H1 (cell line): ENCODE measurements at regions not wholly inside any gene's neighbourhood (a gene's known extent, or its start where the extent isn't known, plus 50 kb on each side); places are given as distances from the start of the nearest gene placed in this dataset.

Experiments
- CTCF ChIA-PET: fragments of 300-600 bp; sonication (Branson Sonifier 250); formaldehyde crosslinking; loops from one replicate; lab custom pipeline; 2021; ENCODE audit not compliant: partially characterized antibody; lab: Charles Lee
- POLR2A ChIA-PET: fragments of 300-600 bp; sonication (Branson Sonifier 250); formaldehyde crosslinking; loops from one replicate; lab custom pipeline; 2021; ENCODE audit warnings: inconsistent platforms; ENCODE audit not compliant: partially characterized antibody; lab: Charles Lee
- DNase-seq, 2 experiments: peaks; one replicate each; pipeline versions ENCODE4 v3.0.0 to v3.0.0-alpha.2; 2010 to 2022; ENCODE audit warnings: low spot score in 2 of 2, low read depth in 1 of 2, mixed read lengths in 1 of 2
- FAIRE-seq: peaks from 2 replicates; lab custom pipeline; 2011; peaks lifted over from hg19 to GRCh38; lab: Jason Lieb, UNC
- H2AFZ ChIP-seq: 2 replicates; pipeline ENCODE4 v1.8.1; 2012; ENCODE audit warnings: low read length, inconsistent platforms
- H2AK5ac ChIP-seq: 2 replicates; pipeline ENCODE4 v1.6.1; 2013; ENCODE audit warnings: low read depth, low read length
- H2BK120ac ChIP-seq: replicated peaks from 2 replicates; pipeline ENCODE3; 2013; ENCODE audit warnings: low read depth, low read length, inconsistent platforms
- H2BK12ac ChIP-seq: 2 replicates; pipeline ENCODE4 v1.6.1; 2013; ENCODE audit warnings: low read depth, low read length
- H2BK15ac ChIP-seq: 2 replicates; pipeline ENCODE4 v1.6.1; 2013; ENCODE audit warnings: low read length
- H2BK20ac ChIP-seq: 2 replicates; pipeline ENCODE4 v1.6.1; 2013; ENCODE audit warnings: low read length
- H2BK5ac ChIP-seq: 2 replicates; pipeline ENCODE4 v1.6.1; 2013; ENCODE audit warnings: low read depth, low read length
- H3K14ac ChIP-seq: 2 replicates; pipeline ENCODE4 v1.6.1; 2013; ENCODE audit warnings: inconsistent platforms; ENCODE audit not compliant: insufficient read length
- H3K18ac ChIP-seq: 2 replicates; pipeline ENCODE4 v1.6.1; 2013; ENCODE audit warnings: low read length; ENCODE audit errors: extremely low read depth
- H3K23ac ChIP-seq: 2 replicates; pipeline ENCODE4 v1.6.1; 2013; ENCODE audit warnings: inconsistent platforms; ENCODE audit not compliant: insufficient read length
- H3K23me2 ChIP-seq: 2 replicates; pipeline ENCODE4 v1.6.1; 2013; ENCODE audit warnings: low read depth, low read length
- H3K27ac ChIP-seq: 2 replicates; pipeline ENCODE4 v1.6.1; 2011; ENCODE audit warnings: low read depth, low read length, inconsistent platforms
- H3K27me3 ChIP-seq, 4 experiments: replicated peaks in 1 of 4; 1 replicate in 1 of 4; 2 replicates in 3 of 4; pipeline versions ENCODE4 v1.6.1 to v1.8.1; 2011 to 2013; ENCODE audit warnings: low read length in 3 of 4, mild to moderate bottlenecking in 3 of 4, inconsistent platforms in 2 of 4, mixed read lengths in 2 of 4, moderate library complexity in 1 of 4; ENCODE audit not compliant: control insufficient read depth in 3 of 4, insufficient read depth in 3 of 4; ENCODE audit errors: extremely low read depth in 1 of 4
- H3K36me3 ChIP-seq, 4 experiments: 2 replicates each; pipeline versions ENCODE4 v1.6.1 to v1.8.1; 2011 to 2013; ENCODE audit warnings: mild to moderate bottlenecking in 4 of 4, low read length in 3 of 4, moderate library complexity in 2 of 4, control low read depth in 1 of 4, inconsistent platforms in 1 of 4; ENCODE audit not compliant: insufficient read depth in 4 of 4, control insufficient read depth in 2 of 4
- H3K4ac ChIP-seq: replicated peaks from 2 replicates; pipeline ENCODE3; 2013; ENCODE audit warnings: low read length, low read depth, mixed read lengths, inconsistent platforms; ENCODE audit not compliant: insufficient read length
- H3K4me1 ChIP-seq, 4 experiments: replicated peaks in 1 of 4; 1 replicate in 1 of 4; 2 replicates in 3 of 4; pipeline versions ENCODE4 v1.6.1 to v1.8.1; 2011 to 2013; ENCODE audit warnings: low read length in 3 of 4, inconsistent platforms in 2 of 4, mixed read lengths in 1 of 4; ENCODE audit not compliant: insufficient read depth in 4 of 4, control insufficient read depth in 3 of 4
- H3K4me2 ChIP-seq, 2 experiments: 2 replicates each; pipeline versions ENCODE4 v1.6.1 to v1.8.1; 2011 to 2013; ENCODE audit warnings: low read depth in 2 of 2, low read length in 2 of 2, control low read depth in 1 of 2, inconsistent platforms in 1 of 2, mild to moderate bottlenecking in 1 of 2; ENCODE audit not compliant: insufficient read depth in 1 of 2
- H3K4me3 ChIP-seq, 4 experiments: fragments of 200-600, 300-600 bp in 1 of 4; sonication (generic), shearing (Covaris generic), sonication (Bioruptor Twin) in 1 of 4; 2 replicates each; pipeline versions ENCODE4 v1.5.1 to v1.8.1; 2011 to 2016; ENCODE audit warnings: low read length in 4 of 4, low read depth in 3 of 4, control low read depth in 2 of 4, inconsistent platforms in 2 of 4, mild to moderate bottlenecking in 2 of 4, mixed read lengths in 1 of 4, moderate library complexity in 1 of 4; ENCODE audit not compliant: insufficient read depth in 2 of 4; ENCODE audit errors: extremely low read depth in 1 of 4
- H3K56ac ChIP-seq: replicated peaks from 2 replicates; pipeline ENCODE3; 2013; ENCODE audit warnings: low read depth, mild to moderate bottlenecking, mixed read lengths, low read length, inconsistent platforms; ENCODE audit not compliant: insufficient read length
- H3K79me1 ChIP-seq: 2 replicates; pipeline ENCODE4 v1.6.1; 2013; ENCODE audit warnings: low read depth, low read length, control low read depth
- H3K79me2 ChIP-seq, 2 experiments: 2 replicates each; pipeline versions ENCODE4 v1.6.1 to v1.8.1; 2012 to 2013; ENCODE audit warnings: low read length in 2 of 2, mild to moderate bottlenecking in 2 of 2, inconsistent platforms in 1 of 2; ENCODE audit not compliant: insufficient read depth in 2 of 2, control insufficient read depth in 1 of 2
- H3K9ac ChIP-seq, 4 experiments: replicated peaks in 1 of 4; 1 replicate in 1 of 4; 2 replicates in 3 of 4; pipeline versions ENCODE4 v1.6.1 to v1.8.1; 2011 to 2013; ENCODE audit warnings: low read depth in 3 of 4, low read length in 3 of 4, control low read depth in 2 of 4, mild to moderate bottlenecking in 2 of 4, moderate library complexity in 2 of 4, inconsistent platforms in 1 of 4; ENCODE audit errors: extremely low read depth in 1 of 4
- H3K9me3 ChIP-seq, 2 experiments: 2 replicates each; pipeline versions ENCODE4 v1.6.1 to v1.8.1; 2012 to 2013; ENCODE audit warnings: mild to moderate bottlenecking in 2 of 2, moderate library complexity in 2 of 2, control low read depth in 1 of 2, inconsistent platforms in 1 of 2, low read depth in 1 of 2, low read length in 1 of 2, mixed read lengths in 1 of 2; ENCODE audit not compliant: insufficient read depth in 2 of 2
- H4K20me1 ChIP-seq, 2 experiments: replicated peaks in 1 of 2; 2 replicates each; pipeline versions ENCODE3 to v1.8.1; 2011 to 2013; ENCODE audit warnings: inconsistent platforms in 2 of 2, low read length in 2 of 2, mild to moderate bottlenecking in 1 of 2; ENCODE audit not compliant: insufficient read depth in 2 of 2, control insufficient read depth in 1 of 2
- H4K5ac ChIP-seq: 2 replicates; pipeline ENCODE4 v1.6.1; 2013; ENCODE audit warnings: low read length, low read depth, mixed read lengths, inconsistent platforms; ENCODE audit not compliant: insufficient read length
- H4K8ac ChIP-seq: 2 replicates; pipeline ENCODE4 v1.8.0; 2013; ENCODE audit warnings: mild to moderate bottlenecking, moderate library complexity, low read length, inconsistent platforms; ENCODE audit not compliant: insufficient read depth; ENCODE audit errors: extremely low read depth
- H4K91ac ChIP-seq: replicated peaks from 2 replicates; pipeline ENCODE3; 2013; ENCODE audit warnings: low read length, mixed read lengths, inconsistent platforms; ENCODE audit not compliant: insufficient read length
- BACH1 ChIP-seq: IDR thresholded peaks from 2 replicates; pipeline ENCODE4 v1.6.1; 2012; ENCODE audit warnings: low read length, improper control_type of control experiment
- JUND ChIP-seq: IDR thresholded peaks from 2 replicates; pipeline ENCODE4 v1.6.1; 2011; ENCODE audit warnings: mild to moderate bottlenecking, improper control_type of control experiment, low read length
- KDM5A ChIP-seq: fragments of 200-600 bp; IDR thresholded peaks from 2 replicates; pipeline ENCODE4 v1.7.1; 2012; ENCODE audit warnings: mild to moderate bottlenecking, low read length, inconsistent platforms, mixed read lengths
- NRF1 ChIP-seq: IDR thresholded peaks from 2 replicates; pipeline ENCODE4 v1.6.1; 2011; ENCODE audit warnings: mild to moderate bottlenecking, low read depth, low read length, improper control_type of control experiment
- POU5F1 ChIP-seq: IDR thresholded peaks from 2 replicates; pipeline ENCODE4 v1.6.1; 2011; ENCODE audit warnings: low read depth, mild to moderate bottlenecking, low read length, moderate library complexity
- RFX5 ChIP-seq: IDR thresholded peaks from 2 replicates; pipeline ENCODE4 v1.6.1; 2011; ENCODE audit warnings: low read depth, low read length, improper control_type of control experiment, borderline replicate concordance
- RNF2 ChIP-seq: fragments of 200-900, 300-1000 bp; sonication (generic); IDR thresholded peaks from 2 replicates; pipeline ENCODE4 v1.7.1; 2016; ENCODE audit warnings: borderline replicate concordance, low read depth, mild to moderate bottlenecking, antibody characterized with exemption, low read length; ENCODE audit not compliant: poor library complexity, severe bottlenecking; ENCODE audit errors: missing control alignments
- SIN3A ChIP-seq, 2 experiments: IDR thresholded peaks in 1 of 2; conservative IDR thresholded peaks in 1 of 2; 2 replicates each; pipeline ENCODE4 v1.6.1; 2011 to 2012; ENCODE audit warnings: low read length in 2 of 2, improper control_type of control experiment in 1 of 2, low read depth in 1 of 2, mild to moderate bottlenecking in 1 of 2
- SIRT6 ChIP-seq: IDR thresholded peaks from one replicate; pipeline ENCODE4 v1.7.1; 2012; ENCODE audit warnings: low read length, inconsistent platforms
- TAF7 ChIP-seq: optimal IDR thresholded peaks from 2 replicates; pipeline ENCODE3; 2011; ENCODE audit warnings: low read depth, mild to moderate bottlenecking, inconsistent platforms, low read length, moderate library complexity, borderline replicate concordance
- TBP ChIP-seq: IDR thresholded peaks from 2 replicates; pipeline ENCODE4 v1.6.1; 2011; ENCODE audit warnings: low read depth, low read length, improper control_type of control experiment
- TEAD4 ChIP-seq: IDR thresholded peaks from 2 replicates; pipeline ENCODE4 v1.6.1; 2012; ENCODE audit warnings: low read depth, low read length, inconsistent platforms, mixed read lengths
- WGBS, 2 experiments: shearing (Covaris generic) in 1 of 2; methylation state at CpG; one replicate each; pipeline versions ENCODE4 v1.1.6 to v1.1.7; 2013 to 2015; ENCODE audit warnings: low lambda C conversion rate in 2 of 2, mixed read lengths in 2 of 2, inconsistent platforms in 1 of 2, low coverage in 1 of 2, missing lambda C conversion rate in 1 of 2; ENCODE audit not compliant: insufficient replicate concordance in 2 of 2, insufficient coverage in 1 of 2, insufficient read length in 1 of 2; ENCODE audit errors: extremely low coverage in 1 of 2, missing lambda C conversion rate in 1 of 2; 5-methylcytosine and 5-hydroxymethylcytosine counted together
- TF ChIP-seq, protein P1 (sequence below): IDR thresholded peaks from 2 replicates; pipeline ENCODE4 v1.6.1; 2012; ENCODE audit warnings: inconsistent platforms

- Histone ChIP-seq H3K9ac (no peak overlapping the region), H2BK12ac (no peak overlapping the region), H2BK120ac (no peak overlapping the region), H2AFZ (no peak overlapping the region), H3K23me2 (no peaks in the 10 kb centered on the region), H3K4me1 (no peaks in the 10 kb centered on the region; a peak in 1 of 7 replicates), H3K79me1 (no peaks in the 10 kb centered on the region), H4K91ac (no peak overlapping the region), H3K36me3 (no peaks in the 10 kb centered on the region), H3K27me3 (no peaks in the 10 kb centered on the region), H3K14ac (no peak overlapping the region), H2BK5ac (no peak overlapping the region), H3K9me3 (no peaks in the 10 kb centered on the region), H4K20me1 (no peaks in the 10 kb centered on the region), H2BK15ac (no peak overlapping the region), H3K23ac (no peak overlapping the region), H3K56ac (no peak overlapping the region), H2BK20ac (no peak overlapping the region), H3K79me2 (no peaks in the 10 kb centered on the region), H3K4me3 (no peak overlapping the region), H3K18ac (no peak overlapping the region), H3K4me2 (no peak overlapping the region), H4K8ac (no peak overlapping the region), H2AK5ac (no peak overlapping the region), H4K5ac (no peak overlapping the region), H3K27ac (no peak overlapping the region), H3K4ac (no peak overlapping the region)
- ChIA-PET CTCF (interaction anchor here (0.9 to 1.0 kb wide), 2 partner anchors 466 to 584 kb away, joined by 3 read pairs; no protein-coding TSS in a partner anchor), POLR2A (no interaction called here)
- FAIRE-seq, result no peak
- 91% methylated on average over 5 of the region's 5 CpGs; no CpG with 5 or more reads in 1 of the 2 experiments for WGBS, 2 experiments
- no peak for DNase-seq
- TF ChIP-seq POU5F1 (no peak), TAF7 (no peak), BACH1 (no peak), RFX5 (no peak), SIRT6 (no peak), JUND (no peak), KDM5A (no peak), RNF2 (no peak), NRF1 (no peak), TEAD4 (no peak), SIN3A (conservative IDR thresholded peaks at IDR 0.05 in 1 of 2, IDR thresholded peaks at IDR 0.05 in 1 of 2; ENCODE audit: low read depth in 1 of 2, low read length in 2 of 2) (no peak), TBP (no peak)
- TF ChIP-seq, protein P1, sequence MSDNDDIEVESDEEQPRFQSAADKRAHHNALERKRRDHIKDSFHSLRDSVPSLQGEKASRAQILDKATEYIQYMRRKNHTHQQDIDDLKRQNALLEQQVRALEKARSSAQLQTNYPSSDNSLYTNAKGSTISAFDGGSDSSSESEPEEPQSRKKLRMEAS, result no peak
Observed at GRCh38 chr2:177020524-177021119, 192.0 kb upstream of the HNRNPA3 start.
